ENCODE measurements at regions not wholly inside any gene's neighbourhood (a gene's known extent, or its start where the extent isn't known, plus 50 kb on each side); places are given as distances from the start of the nearest gene placed in this dataset.

DNA sequence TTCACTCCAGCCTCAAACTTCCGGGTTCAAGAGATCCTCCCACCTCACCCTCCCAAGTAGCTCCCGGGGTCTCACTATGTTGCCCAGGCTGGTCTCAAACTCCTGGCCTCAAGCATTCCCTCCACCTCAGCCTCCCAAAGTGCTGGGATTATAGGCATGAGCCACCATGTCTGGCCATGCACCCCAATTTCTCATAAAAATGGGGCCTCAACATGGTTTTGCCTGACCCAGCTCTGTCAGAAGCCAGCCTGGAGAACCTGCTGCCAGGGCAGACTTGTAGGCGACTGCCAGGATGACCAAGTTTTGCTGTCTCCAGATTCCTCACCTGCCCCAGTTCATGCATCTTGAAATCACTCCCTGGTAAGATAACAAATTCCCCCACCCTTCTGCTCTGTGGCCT, 82.9 kb downstream of the AIPL1 start:
- no peak overlapping the region for H4K5ac ChIP-seq (ENCODE audit: insufficient read length, low read depth, low read length)
- no peak overlapping the region for H3K27ac ChIP-seq (ENCODE audit: low read depth, low read length)
- no peak for FAIRE-seq
- no peaks in the 10 kb centered on the region for H3K27me3 ChIP-seq (replicated peaks in 1 of 4; ENCODE audit: control insufficient read depth in 3 of 4, extremely low read depth in 1 of 4, insufficient read depth in 3 of 4, low read length in 3 of 4)
- H4K91ac ChIP-seq (replicated peaks; ENCODE audit: insufficient read length, low read length) = no peak overlapping the region
- no peak overlapping the region for H3K4me2 ChIP-seq (ENCODE audit: insufficient read depth in 1 of 2, low read depth in 2 of 2, low read length in 2 of 2)
- H3K4me3 ChIP-seq (ENCODE audit: extremely low read depth in 1 of 4, insufficient read depth in 2 of 4, low read depth in 3 of 4, low read length in 4 of 4) = no peak overlapping the region
- H3K79me2 ChIP-seq (ENCODE audit: control insufficient read depth in 1 of 2, insufficient read depth in 2 of 2, low read length in 2 of 2) = no peaks in the 10 kb centered on the region
- no peak for TF ChIP-seq TBP (IDR thresholded peaks at IDR 0.05; ENCODE audit: low read depth, low read length)
- no peak for TF ChIP-seq SIX5 (IDR thresholded peaks at IDR 0.05; ENCODE audit: low read depth, low read length)
- no peak for TF ChIP-seq KDM1A (IDR thresholded peaks at IDR 0.05; ENCODE audit: borderline replicate concordance, low read length)
- no peak for TF ChIP-seq HDAC2 (IDR thresholded peaks at IDR 0.05; ENCODE audit: borderline replicate concordance in 1 of 2, low read depth in 2 of 2, low read length in 2 of 2)
- no peak for TF ChIP-seq CTBP2 (IDR thresholded peaks at IDR 0.05; ENCODE audit: borderline replicate concordance, insufficient read depth, insufficient read length, low read length)
- CTCF ChIA-PET (ENCODE audit: partially characterized antibody) = no interaction called here
- no peak overlapping the region for H2AK5ac ChIP-seq (ENCODE audit: low read depth, low read length)
- H3K23me2 ChIP-seq (ENCODE audit: low read depth, low read length) = no peaks in the 10 kb centered on the region
- no peaks in the 10 kb centered on the region for H3K36me3 ChIP-seq (ENCODE audit: control insufficient read depth in 2 of 4, insufficient read depth in 4 of 4, low read length in 3 of 4)
- no peak overlapping the region for H4K8ac ChIP-seq (ENCODE audit: extremely low read depth, insufficient read depth, low read length)
- POLR2A ChIA-PET (ENCODE audit: partially characterized antibody) = no interaction called here
- H3K79me1 ChIP-seq (ENCODE audit: low read depth, low read length) = no peaks in the 10 kb centered on the region
- H3K9me3 ChIP-seq (ENCODE audit: insufficient read depth in 2 of 2, low read depth in 1 of 2, low read length in 1 of 2) = no peaks in the 10 kb centered on the region
- WGBS, 2 experiments (ENCODE audit: extremely low coverage in 1 of 2, insufficient coverage in 1 of 2, insufficient read length in 1 of 2, insufficient replicate concordance in 2 of 2, low coverage in 1 of 2, low lambda C conversion rate in 2 of 2, missing lambda C conversion rate in 1 of 2) = 94% methylated on average over 3 of the region's 3 CpGs; no CpG with 5 or more reads in 1 of the 2 experiments
- H3K9ac ChIP-seq (replicated peaks in 1 of 4; ENCODE audit: extremely low read depth in 1 of 4, low read depth in 3 of 4, low read length in 3 of 4) = no peak overlapping the region
- H2BK20ac ChIP-seq (ENCODE audit: low read length) = no peak overlapping the region
- H2BK12ac ChIP-seq (ENCODE audit: low read depth, low read length) = no peak overlapping the region
- no peak overlapping the region for H2BK120ac ChIP-seq (replicated peaks; ENCODE audit: low read depth, low read length)
- H3K23ac ChIP-seq (ENCODE audit: insufficient read length) = no peak overlapping the region
- no peak overlapping the region for H3K14ac ChIP-seq (ENCODE audit: insufficient read length)
- H2AFZ ChIP-seq (ENCODE audit: low read length) = no peak overlapping the region
- no peak overlapping the region for H2BK15ac ChIP-seq (ENCODE audit: low read length)
- H3K4me1 ChIP-seq (replicated peaks in 1 of 4; ENCODE audit: control insufficient read depth in 3 of 4, insufficient read depth in 4 of 4, low read length in 3 of 4) = no peaks in the 10 kb centered on the region
- no peak overlapping the region for H3K18ac ChIP-seq (ENCODE audit: extremely low read depth, low read length)
- no peaks in the 10 kb centered on the region for H4K20me1 ChIP-seq (replicated peaks in 1 of 2; ENCODE audit: control insufficient read depth in 1 of 2, insufficient read depth in 2 of 2, low read length in 2 of 2)
- H2BK5ac ChIP-seq (ENCODE audit: low read depth, low read length) = no peak overlapping the region
- no peak overlapping the region for H3K56ac ChIP-seq (replicated peaks; ENCODE audit: insufficient read length, low read depth, low read length)
- no peak overlapping the region for H3K4ac ChIP-seq (replicated peaks; ENCODE audit: insufficient read length, low read depth, low read length)
- DNase-seq (ENCODE audit: low read depth in 1 of 2, low spot score in 2 of 2) = no peak

All from H1 (cell line).